A549 (cell line): ENCODE measurements at regions not wholly inside any gene's neighbourhood (a gene's known extent, or its start where the extent isn't known, plus 50 kb on each side); places are given as distances from the start of the nearest gene placed in this dataset.

Source experiments
- ATAC-seq, 2 experiments: fragments of 200-7000 bp in 1 of 2; fragments of >200 bp in 1 of 2; cut with Nextera tagmentation in 1 of 2; cut with Tn5 transposase in 1 of 2; 3 replicates each; pipeline versions ENCODE4 v1.8.0 to v1.9.1; 2018 to 2020; ENCODE audit warnings: mild to moderate bottlenecking in 1 of 2, moderate library complexity in 1 of 2
- CTCF ChIA-PET: fragments of 300-600 bp; sonication (Branson Sonifier 250); formaldehyde crosslinking; extraction: SDS; loops from one replicate; lab custom pipeline; 2021; ENCODE audit warnings: antibody characterized with exemption, inconsistent platforms; lab: Yijun Ruan, JAX
- POLR2A ChIA-PET: fragments of 350-600 bp; formaldehyde crosslinking; extraction: SDS; loops from one replicate; lab custom pipeline; 2021; ENCODE audit warnings: antibody characterized with exemption, inconsistent platforms; lab: Yijun Ruan, JAX
- DNase-seq, 2 experiments: peaks; one replicate each; pipeline versions ENCODE4 v3.0.0 to v3.0.0-alpha.2; 2011 to 2016; ENCODE audit warnings: low read depth in 1 of 2, low spot score in 1 of 2
- FAIRE-seq: peaks from 2 replicates; lab custom pipeline; 2011; peaks lifted over from hg19 to GRCh38; lab: Jason Lieb, UNC
- H3K27ac ChIP-seq, 2 experiments: fragments of >200 bp; sonication (Bioruptor Twin); formaldehyde crosslinking; 3 replicates each; pipeline ENCODE4 v1.5.1; 2016 to 2017
- H3K4me1 ChIP-seq: fragments of >200 bp; sonication (Bioruptor Twin); formaldehyde crosslinking; 3 replicates; pipeline ENCODE4 v1.6.1; 2016
- H3K4me2 ChIP-seq: fragments of >200 bp; sonication (Bioruptor Twin); formaldehyde crosslinking; 3 replicates; pipeline ENCODE4 v1.6.1; 2016
- H3K4me3 ChIP-seq: fragments of >200 bp; sonication (Bioruptor Twin); formaldehyde crosslinking; 3 replicates; pipeline ENCODE4 v1.5.1; 2016
- H3K9me3 ChIP-seq: fragments of >200 bp; sonication (Bioruptor Twin); formaldehyde crosslinking; 3 replicates; pipeline ENCODE4 v1.6.1; 2016
- BCL3 ChIP-seq: fragments of >200 bp; sonication (Bioruptor Twin); formaldehyde crosslinking; IDR thresholded peaks from 3 replicates; pipeline ENCODE4 v1.6.1; 2016
- CTCF ChIP-seq: fragments of >200 bp; sonication (Bioruptor Twin); formaldehyde crosslinking; IDR thresholded peaks from 3 replicates; pipeline ENCODE4 v1.5.1; 2016
- EHMT2 ChIP-seq: fragments of 200-600 bp; sonication (generic); IDR thresholded peaks from 2 replicates; pipeline ENCODE4 v1.6.1; 2016; ENCODE audit warnings: antibody characterized with exemption, low read depth, mild to moderate bottlenecking, moderate library complexity
- ELK1 ChIP-seq: fragments of 150-350 bp; IDR thresholded peaks from 2 replicates; pipeline ENCODE4 v1.6.1; 2014; ENCODE audit warnings: low read depth, mild to moderate bottlenecking, low read length
- FOSB ChIP-seq: fragments of 250-450 bp; sonication (Bioruptor Pico); IDR thresholded peaks from 2 replicates; pipeline ENCODE4 v1.5.0; 2020; ENCODE audit warnings: mild to moderate bottlenecking, moderate library complexity
- FOSL2 ChIP-seq, 2 experiments: fragments of 450-650 bp in 1 of 2; fragments of >200 bp in 1 of 2; sonication (Bioruptor Twin) in 1 of 2; formaldehyde crosslinking; IDR thresholded peaks; 2 replicates each; pipeline versions ENCODE4 v1.5.0 to v1.6.1; 2016 to 2020; ENCODE audit warnings: mild to moderate bottlenecking in 1 of 2, moderate library complexity in 1 of 2
- GATA3 ChIP-seq: IDR thresholded peaks from 2 replicates; pipeline ENCODE4 v1.6.1; 2012; ENCODE audit warnings: borderline replicate concordance
- HES2 ChIP-seq: fragments of >200 bp; sonication (Bioruptor Twin); formaldehyde crosslinking; IDR thresholded peaks from 2 replicates; pipeline ENCODE4 v1.6.1; 2016
- HEYL ChIP-seq: fragments of 250-450 bp; sonication (Bioruptor Pico); IDR thresholded peaks from 2 replicates; pipeline ENCODE4 v1.8.0; 2021; ENCODE audit warnings: mild to moderate bottlenecking, moderate library complexity
- HOXB5 ChIP-seq: fragments of 250-450 bp; sonication (Bioruptor Pico); IDR thresholded peaks from 2 replicates; pipeline ENCODE4 v1.5.0; 2020; ENCODE audit warnings: mild to moderate bottlenecking, moderate library complexity
- KDM1A ChIP-seq: fragments of 200-600 bp; sonication (generic); IDR thresholded peaks from 2 replicates; pipeline ENCODE4 v1.6.1; 2016; ENCODE audit warnings: low read depth, mild to moderate bottlenecking
- KDM5A ChIP-seq: fragments of 200-600 bp; sonication (generic); IDR thresholded peaks from 2 replicates; pipeline ENCODE4 v1.6.1; 2016; ENCODE audit warnings: antibody characterized with exemption, mild to moderate bottlenecking
- MAX ChIP-seq: IDR thresholded peaks from 2 replicates; pipeline ENCODE4 v1.6.1; 2012
- NR3C1 ChIP-seq: fragments of >200 bp; sonication (Bioruptor Twin); formaldehyde crosslinking; IDR thresholded peaks from 3 replicates; pipeline ENCODE4 v1.6.1; 2017
- PHF8 ChIP-seq: fragments of 200-600 bp; sonication (generic); IDR thresholded peaks from 2 replicates; pipeline ENCODE4 v1.6.1; 2016; ENCODE audit warnings: low read depth, mild to moderate bottlenecking, antibody characterized with exemption, moderate library complexity, borderline replicate concordance
- RCOR1 ChIP-seq: fragments of 150-350 bp; IDR thresholded peaks from 2 replicates; pipeline ENCODE4 v1.6.1; 2014; ENCODE audit warnings: antibody characterized with exemption, low read length, low read depth
- REST ChIP-seq: fragments of 200-600 bp; sonication (generic); IDR thresholded peaks from 2 replicates; pipeline ENCODE4 v1.6.1; 2016; ENCODE audit warnings: antibody characterized with exemption, mild to moderate bottlenecking, moderate library complexity
- RNF2 ChIP-seq: fragments of 200-600 bp; sonication (generic); IDR thresholded peaks from 2 replicates; pipeline ENCODE4 v1.6.1; 2016; ENCODE audit warnings: low read depth, mild to moderate bottlenecking, antibody characterized with exemption, moderate library complexity, borderline replicate concordance
- SMC3 ChIP-seq: fragments of >200 bp; sonication (Bioruptor Twin); formaldehyde crosslinking; IDR thresholded peaks from 3 replicates; pipeline ENCODE4 v1.6.1; 2018; ENCODE audit warnings: inconsistent platforms
- SREBF2 ChIP-seq: fragments of 450-650 bp; IDR thresholded peaks from 2 replicates; pipeline ENCODE4 v1.6.1; 2014; ENCODE audit warnings: mild to moderate bottlenecking, moderate library complexity
- USF2 ChIP-seq: fragments of 450-650 bp; IDR thresholded peaks from 2 replicates; pipeline ENCODE4 v1.6.1; 2014; ENCODE audit warnings: antibody characterized with exemption
- WGBS: methylation state at CpG from one replicate; pipeline ENCODE4 v1.1.6; 2017; ENCODE audit errors: missing lambda C conversion rate; 5-methylcytosine and 5-hydroxymethylcytosine counted together

GRCh38 chr13:64457976-64458375 is 2772.2 kb downstream of the PCDH9 start:
- no peak for DNase-seq
- ATAC-seq, result no peak
- POLR2A ChIA-PET, result no interaction called here

GRCh38 chr13:64455124-64455523 is 2775.0 kb downstream of the PCDH9 start:
- ChIA-PET CTCF (no interaction called here), POLR2A (no interaction called here)
- no peak for FAIRE-seq
- no peaks in the 10 kb centered on the region for H3K9me3 ChIP-seq
- TF ChIP-seq GATA3 (no peak), RNF2 (no peak), HEYL (no peak), CTCF (no peak), KDM1A (no peak), EHMT2 (no peak), HES2 (no peak), ELK1 (no peak), FOSB (CRISPR knock-in tag) (no peak), HOXB5 (CRISPR knock-in tag) (no peak), KDM5A (no peak), REST (no peak), SMC3 (no peak), RCOR1 (no peak), SREBF2 (no peak), PHF8 (no peak), FOSL2 (IDR thresholded peaks at IDR 0.05) (no peak), FOSL2 (CRISPR knock-in tag; IDR thresholded peaks at IDR 0.05) (no peak), MAX (no peak), NR3C1 (no peak)
- WGBS, result 48% methylated on average over 2 of the region's 2 CpGs
- no peaks in the 10 kb centered on the region for H3K4me1 ChIP-seq
- H3K4me3 ChIP-seq, result no peak overlapping the region
- no peak overlapping the region for H3K27ac ChIP-seq
- H3K4me2 ChIP-seq, result no peak overlapping the region
- no peak for ATAC-seq
- no peak for DNase-seq

More at GRCh38 chr13:64457976-64458375, 2772.2 kb downstream of the PCDH9 start:
- H3K4me1 ChIP-seq, result no peaks in the 10 kb centered on the region
- CTCF ChIA-PET, result no interaction called here
- FAIRE-seq, result no peak
- TF ChIP-seq RCOR1, result no peak
- no peak for TF ChIP-seq USF2
- TF ChIP-seq BCL3, result no peak
- TF ChIP-seq, all 56 proteins: peak for 0
- Histone ChIP-seq H3K27ac (no peak overlapping the region), H3K9me3 (no peaks in the 10 kb centered on the region), H3K4me3 (no peak overlapping the region), H3K4me2 (no peak overlapping the region)
